Adrenal gland (tissue), 5 donors: ENCODE measurements at regions not wholly inside any gene's neighbourhood (a gene's known extent, or its start where the extent isn't known, plus 50 kb on each side); places are given as distances from the start of the nearest gene placed in this dataset.

Experiments
- POLR2A ChIP-seq, 2 donors: fragments of 450-650 bp; IDR thresholded peaks; one replicate each; pipeline ENCODE4 v1.6.1; 2017; ENCODE audit warnings: antibody characterized with exemption in 2 of 2, mild to moderate bottlenecking in 2 of 2, moderate library complexity in 1 of 2
- TF ChIP-seq, protein P1 (sequence below), 6 experiments: fragments of 450-650 bp in 4 of 6; fragments of 200-600 bp in 2 of 6; sonication (generic) in 1 of 6; IDR thresholded peaks; 1 replicate in 5 of 6; 2 replicates in 1 of 6; pipeline versions ENCODE4 v1.5.1 to v1.8.0; 2016 to 2021; ENCODE audit warnings: antibody characterized with exemption in 6 of 6, mild to moderate bottlenecking in 2 of 6, moderate library complexity in 1 of 6
- donor health status: DM: no; HTN: no; CAD: no.

DNA sequence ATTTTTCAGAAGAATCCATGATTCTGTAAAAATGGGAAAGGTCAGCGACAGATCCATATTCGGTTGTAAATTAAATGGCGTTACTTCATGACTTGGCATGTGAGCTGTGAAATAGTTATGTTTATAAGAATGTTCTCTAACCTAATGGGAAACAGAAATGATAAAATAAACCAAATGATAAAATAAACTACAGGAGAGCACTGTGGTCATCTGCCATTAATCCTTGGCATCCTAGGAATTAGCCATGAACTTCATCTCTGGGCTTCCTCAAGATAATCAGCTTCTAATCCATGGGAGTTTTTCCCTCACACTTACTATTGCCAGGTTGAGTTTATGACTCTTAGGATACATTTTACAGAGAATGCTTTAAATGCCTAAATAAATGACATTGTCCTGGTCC, 94.6 kb upstream of the SLC30A5 start:
- TF ChIP-seq, protein P1, sequence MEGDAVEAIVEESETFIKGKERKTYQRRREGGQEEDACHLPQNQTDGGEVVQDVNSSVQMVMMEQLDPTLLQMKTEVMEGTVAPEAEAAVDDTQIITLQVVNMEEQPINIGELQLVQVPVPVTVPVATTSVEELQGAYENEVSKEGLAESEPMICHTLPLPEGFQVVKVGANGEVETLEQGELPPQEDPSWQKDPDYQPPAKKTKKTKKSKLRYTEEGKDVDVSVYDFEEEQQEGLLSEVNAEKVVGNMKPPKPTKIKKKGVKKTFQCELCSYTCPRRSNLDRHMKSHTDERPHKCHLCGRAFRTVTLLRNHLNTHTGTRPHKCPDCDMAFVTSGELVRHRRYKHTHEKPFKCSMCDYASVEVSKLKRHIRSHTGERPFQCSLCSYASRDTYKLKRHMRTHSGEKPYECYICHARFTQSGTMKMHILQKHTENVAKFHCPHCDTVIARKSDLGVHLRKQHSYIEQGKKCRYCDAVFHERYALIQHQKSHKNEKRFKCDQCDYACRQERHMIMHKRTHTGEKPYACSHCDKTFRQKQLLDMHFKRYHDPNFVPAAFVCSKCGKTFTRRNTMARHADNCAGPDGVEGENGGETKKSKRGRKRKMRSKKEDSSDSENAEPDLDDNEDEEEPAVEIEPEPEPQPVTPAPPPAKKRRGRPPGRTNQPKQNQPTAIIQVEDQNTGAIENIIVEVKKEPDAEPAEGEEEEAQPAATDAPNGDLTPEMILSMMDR (IDR thresholded peaks at IDR 0.05), result no peak
- TF ChIP-seq POLR2A (IDR thresholded peaks at IDR 0.05), result no peak
